ENCODE measurements at regions not wholly inside any gene's neighbourhood (a gene's known extent, or its start where the extent isn't known, plus 50 kb on each side); places are given as distances from the start of the nearest gene placed in this dataset.

DNA sequence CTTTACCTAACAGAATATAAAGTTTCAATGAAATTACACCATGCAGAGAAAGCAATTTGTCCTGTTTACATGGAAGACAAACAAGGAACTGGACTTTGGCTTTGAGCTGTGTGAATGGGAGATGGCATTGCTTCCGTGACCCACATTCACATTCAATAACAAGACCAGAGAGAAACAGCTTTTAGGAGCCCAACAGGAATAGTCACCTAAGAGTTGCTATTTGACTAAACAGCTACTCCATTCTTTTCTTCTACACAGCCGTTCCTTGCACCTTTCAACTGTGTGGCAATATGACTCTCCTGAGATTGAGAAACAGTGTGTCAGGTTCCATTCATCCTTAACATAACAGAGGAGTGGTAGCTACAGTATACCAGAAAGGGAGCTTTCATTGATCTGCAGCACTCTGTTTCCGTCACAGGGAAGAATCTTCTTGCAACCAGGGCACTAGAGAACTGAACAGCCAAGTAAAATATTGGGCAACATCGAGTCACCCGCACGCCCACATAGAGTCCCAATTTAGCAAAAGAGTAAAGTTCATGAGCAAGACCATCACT, 355.1 kb downstream of the HAO1 start:
- no peaks in the 10 kb centered on the region for H3K9me3 ChIP-seq (ENCODE audit: control extremely low read depth in 1 of 3, control insufficient read depth in 2 of 3, insufficient read depth in 1 of 3, low read length in 2 of 3)
- H3K4me2 ChIP-seq (replicated peaks; ENCODE audit: low read depth, low read length, poor library complexity, severe bottlenecking) = no peak overlapping the region
- ChIA-PET POLR2A (no interaction called here), CTCF (no interaction called here)
- H3K9ac ChIP-seq (ENCODE audit: low read length) = no peak overlapping the region
- H3K79me2 ChIP-seq (ENCODE audit: control insufficient read depth, insufficient read depth, low read length) = no peaks in the 10 kb centered on the region
- H4K20me1 ChIP-seq (ENCODE audit: control insufficient read depth, insufficient read depth, low read length, poor library complexity, severe bottlenecking) = no peaks in the 10 kb centered on the region
- H3K4me1 ChIP-seq (ENCODE audit: control insufficient read depth in 2 of 2, insufficient read depth in 2 of 2, low read length in 2 of 2) = no peaks in the 10 kb centered on the region
- 43% methylated on average over 1 of the region's 6 CpGs for WGBS (ENCODE audit: insufficient coverage)
- intact Hi-C loops (cut with micrococcal nuclease) = no loop called here
- DNase-seq = no peak
- no peaks in the 10 kb centered on the region for H3K27me3 ChIP-seq (replicated peaks in 1 of 4; ENCODE audit: control extremely low read depth in 1 of 4, control insufficient read depth in 3 of 4, insufficient read depth in 4 of 4, low read length in 3 of 4)
- H2AFZ ChIP-seq (ENCODE audit: insufficient read depth, low read depth, low read length, poor library complexity, severe bottlenecking) = no peak overlapping the region
- no peaks in the 10 kb centered on the region for H3K27me3 Mint-ChIP-seq
- no peak overlapping the region for H3K27ac Mint-ChIP-seq
- H3K4me3 Mint-ChIP-seq = no peak overlapping the region
- TF ChIP-seq EZH2 (IDR thresholded peaks at IDR 0.05; ENCODE audit: borderline replicate concordance, insufficient read depth, low read depth, low read length, poor library complexity, severe bottlenecking) = no peak
- TF ChIP-seq, protein P1, sequence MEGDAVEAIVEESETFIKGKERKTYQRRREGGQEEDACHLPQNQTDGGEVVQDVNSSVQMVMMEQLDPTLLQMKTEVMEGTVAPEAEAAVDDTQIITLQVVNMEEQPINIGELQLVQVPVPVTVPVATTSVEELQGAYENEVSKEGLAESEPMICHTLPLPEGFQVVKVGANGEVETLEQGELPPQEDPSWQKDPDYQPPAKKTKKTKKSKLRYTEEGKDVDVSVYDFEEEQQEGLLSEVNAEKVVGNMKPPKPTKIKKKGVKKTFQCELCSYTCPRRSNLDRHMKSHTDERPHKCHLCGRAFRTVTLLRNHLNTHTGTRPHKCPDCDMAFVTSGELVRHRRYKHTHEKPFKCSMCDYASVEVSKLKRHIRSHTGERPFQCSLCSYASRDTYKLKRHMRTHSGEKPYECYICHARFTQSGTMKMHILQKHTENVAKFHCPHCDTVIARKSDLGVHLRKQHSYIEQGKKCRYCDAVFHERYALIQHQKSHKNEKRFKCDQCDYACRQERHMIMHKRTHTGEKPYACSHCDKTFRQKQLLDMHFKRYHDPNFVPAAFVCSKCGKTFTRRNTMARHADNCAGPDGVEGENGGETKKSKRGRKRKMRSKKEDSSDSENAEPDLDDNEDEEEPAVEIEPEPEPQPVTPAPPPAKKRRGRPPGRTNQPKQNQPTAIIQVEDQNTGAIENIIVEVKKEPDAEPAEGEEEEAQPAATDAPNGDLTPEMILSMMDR (IDR thresholded peaks at IDR 0.05) = no peak
- no peaks in the 10 kb centered on the region for H3K4me1 Mint-ChIP-seq
- H3K27ac ChIP-seq (ENCODE audit: low read length in 2 of 2) = no peak overlapping the region
- H3K9me3 Mint-ChIP-seq (ENCODE audit: insufficient read depth) = peaks cover 6% of the 10 kb centered on the region
- no peak overlapping the region for H3K4me3 ChIP-seq (ENCODE audit: control extremely low read depth in 1 of 5, extremely low read depth in 1 of 5, insufficient read depth in 1 of 5, low read depth in 2 of 5, low read length in 4 of 5)
- ATAC-seq (ENCODE audit: low read depth) = no peak
- no peaks in the 10 kb centered on the region for H3K36me3 ChIP-seq (replicated peaks in 1 of 2; ENCODE audit: control extremely low read depth in 1 of 2, control insufficient read depth in 1 of 2, extremely low read depth in 1 of 2, insufficient read depth in 2 of 2, low read length in 1 of 2)

DNA sequence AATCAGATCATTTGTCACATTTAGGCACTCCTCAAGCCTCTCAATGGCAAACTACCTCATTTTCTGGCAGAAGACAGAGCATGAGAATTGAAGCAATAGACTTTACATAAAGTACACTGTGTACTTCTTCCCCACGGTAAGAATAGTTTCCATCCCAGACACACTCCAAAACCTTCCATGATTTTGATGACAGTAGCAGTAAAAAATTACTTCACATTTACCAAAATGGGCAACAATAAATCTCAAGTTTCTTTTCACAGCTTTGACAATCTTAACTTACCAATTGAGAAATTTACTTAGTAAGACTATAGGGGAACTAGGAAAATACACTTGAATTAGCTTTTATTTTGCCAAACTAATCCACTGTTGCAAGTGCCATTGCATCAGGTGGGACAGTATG, 353.8 kb downstream of the HAO1 start:
- peaks cover 6% of the 10 kb centered on the region for H3K9me3 Mint-ChIP-seq (ENCODE audit: insufficient read depth)
- no peaks in the 10 kb centered on the region for H3K27me3 Mint-ChIP-seq
- no peak for TF ChIP-seq EZH2 (IDR thresholded peaks at IDR 0.05; ENCODE audit: borderline replicate concordance, insufficient read depth, low read depth, low read length, poor library complexity, severe bottlenecking)
- no peak overlapping the region for H3K4me3 Mint-ChIP-seq
- no peak overlapping the region for H3K4me3 ChIP-seq (ENCODE audit: control extremely low read depth in 1 of 5, extremely low read depth in 1 of 5, insufficient read depth in 1 of 5, low read depth in 2 of 5, low read length in 4 of 5)
- intact Hi-C loops (cut with micrococcal nuclease) = no loop called here
- H3K36me3 ChIP-seq (replicated peaks in 1 of 2; ENCODE audit: control extremely low read depth in 1 of 2, control insufficient read depth in 1 of 2, extremely low read depth in 1 of 2, insufficient read depth in 2 of 2, low read length in 1 of 2) = no peaks in the 10 kb centered on the region
- no peaks in the 10 kb centered on the region for H3K79me2 ChIP-seq (ENCODE audit: control insufficient read depth, insufficient read depth, low read length)
- no peak for DNase-seq
- no peak overlapping the region for H3K4me2 ChIP-seq (replicated peaks; ENCODE audit: low read depth, low read length, poor library complexity, severe bottlenecking)
- no peaks in the 10 kb centered on the region for H4K20me1 ChIP-seq (ENCODE audit: control insufficient read depth, insufficient read depth, low read length, poor library complexity, severe bottlenecking)
- H3K4me1 Mint-ChIP-seq = no peaks in the 10 kb centered on the region
- no peak for ATAC-seq (ENCODE audit: low read depth)
- no peak overlapping the region for H3K27ac Mint-ChIP-seq
- H2AFZ ChIP-seq (ENCODE audit: insufficient read depth, low read depth, low read length, poor library complexity, severe bottlenecking) = no peak overlapping the region
- no peak overlapping the region for H3K9ac ChIP-seq (ENCODE audit: low read length)
- H3K27ac ChIP-seq (ENCODE audit: low read length in 2 of 2) = no peak overlapping the region
- H3K27me3 ChIP-seq (replicated peaks in 1 of 4; ENCODE audit: control extremely low read depth in 1 of 4, control insufficient read depth in 3 of 4, insufficient read depth in 4 of 4, low read length in 3 of 4) = no peaks in the 10 kb centered on the region
- no CpG with 5 or more reads among the region's 1 CpG for WGBS (ENCODE audit: insufficient coverage)
- POLR2A ChIA-PET = no interaction called here
- no peaks in the 10 kb centered on the region for H3K9me3 ChIP-seq (ENCODE audit: control extremely low read depth in 1 of 3, control insufficient read depth in 2 of 3, insufficient read depth in 1 of 3, low read length in 2 of 3)
- H3K4me1 ChIP-seq (ENCODE audit: control insufficient read depth in 2 of 2, insufficient read depth in 2 of 2, low read length in 2 of 2) = no peaks in the 10 kb centered on the region
- CTCF ChIA-PET = no interaction called here

Data from B cell (primary cell).